SK-N-SH treated with all-trans-retinoic acid at 6 μM for 48 hours (cell line): ENCODE measurements at regions not wholly inside any gene's neighbourhood (a gene's known extent, or its start where the extent isn't known, plus 50 kb on each side); places are given as distances from the start of the nearest gene placed in this dataset.
A peak's percentile ranks its signal among the peaks of the same experiment; 100 is the strongest.

ENCODE experiments used
- ATAC-seq: fragments of 200-7000 bp; cut with Tn5 transposase; 3 replicates; pipeline ENCODE4 v1.9.1; 2020; ENCODE audit warnings: mild to moderate bottlenecking, moderate library complexity
- BACH2 ChIP-seq: fragments of 250-450 bp; sonication (Bioruptor Pico); IDR thresholded peaks from 2 replicates; pipeline ENCODE4 v1.9.0; 2021; ENCODE audit warnings: mild to moderate bottlenecking, borderline replicate concordance
- CSDC2 ChIP-seq: fragments of 250-450 bp; sonication (Bioruptor Pico); IDR thresholded peaks from 2 replicates; pipeline ENCODE4 v1.5.0; 2020; ENCODE audit warnings: mild to moderate bottlenecking, moderate library complexity
- ESRRG ChIP-seq: fragments of 250-450 bp; sonication (Bioruptor Pico); IDR thresholded peaks from 2 replicates; pipeline ENCODE4 v1.6.1; 2021; ENCODE audit warnings: mild to moderate bottlenecking
- GLIS3 ChIP-seq: fragments of 250-450 bp; sonication (Bioruptor Pico); IDR thresholded peaks from 2 replicates; pipeline ENCODE4 v1.5.0; 2020; ENCODE audit warnings: mild to moderate bottlenecking, moderate library complexity
- ISL1 ChIP-seq: fragments of 250-450 bp; sonication (Bioruptor Pico); IDR thresholded peaks from 2 replicates; pipeline ENCODE4 v2.1.2; 2022; ENCODE audit warnings: mild to moderate bottlenecking, moderate library complexity
- PPARA ChIP-seq: fragments of 250-450 bp; sonication (Bioruptor Pico); IDR thresholded peaks from 2 replicates; pipeline ENCODE4 v1.5.0; 2020; ENCODE audit warnings: mild to moderate bottlenecking, borderline replicate concordance
- SNAI2 ChIP-seq: fragments of 250-450 bp; sonication (Bioruptor Pico); IDR thresholded peaks from 2 replicates; pipeline ENCODE4 v1.5.0; 2020; ENCODE audit warnings: mild to moderate bottlenecking, moderate library complexity
- TCF4 ChIP-seq: fragments of 250-450 bp; sonication (Bioruptor Pico); IDR thresholded peaks from 2 replicates; pipeline ENCODE4 v1.8.0; 2021; ENCODE audit warnings: mild to moderate bottlenecking, moderate library complexity, borderline replicate concordance
- TOX ChIP-seq: fragments of 250-450 bp; sonication (Bioruptor Pico); IDR thresholded peaks from 2 replicates; pipeline ENCODE4 v1.8.0; 2021; ENCODE audit warnings: mild to moderate bottlenecking, moderate library complexity, borderline replicate concordance
- ZC3H10 ChIP-seq: fragments of 250-450 bp; sonication (Bioruptor Pico); IDR thresholded peaks from 2 replicates; pipeline ENCODE4 v1.5.1; 2021; ENCODE audit warnings: mild to moderate bottlenecking, moderate library complexity
- ZFP30 ChIP-seq: fragments of 450-650 bp; formaldehyde crosslinking; IDR thresholded peaks from 2 replicates; pipeline ENCODE4 v1.5.0; 2022; ENCODE audit warnings: mild to moderate bottlenecking, moderate library complexity
- ZNF565 ChIP-seq: fragments of 450-650 bp; formaldehyde crosslinking; conservative IDR thresholded peaks from 2 replicates; pipeline ENCODE4 v1.5.0; 2020; ENCODE audit warnings: low read depth, mild to moderate bottlenecking, moderate library complexity
- ZNF70 ChIP-seq: fragments of 450-650 bp; formaldehyde crosslinking; IDR thresholded peaks from 2 replicates; pipeline ENCODE4 v1.5.0; 2020; ENCODE audit warnings: mild to moderate bottlenecking, moderate library complexity
- ZNF8 ChIP-seq: fragments of 450-650 bp; formaldehyde crosslinking; IDR thresholded peaks from 2 replicates; pipeline ENCODE4 v1.5.0; 2020; ENCODE audit warnings: mild to moderate bottlenecking, moderate library complexity
- TF ChIP-seq, protein P1 (sequence below): fragments of 250-450 bp; sonication (Bioruptor Pico); IDR thresholded peaks from 2 replicates; pipeline ENCODE4 v1.5.0; 2020; ENCODE audit warnings: mild to moderate bottlenecking, moderate library complexity
- TF ChIP-seq, protein P2 (sequence below): fragments of 250-450 bp; sonication (Bioruptor Pico); IDR thresholded peaks from 2 replicates; pipeline ENCODE4 v1.8.0; 2020; ENCODE audit warnings: mild to moderate bottlenecking, moderate library complexity, borderline replicate concordance
- TF ChIP-seq, protein P3 (sequence below): fragments of 250-450 bp; sonication (Bioruptor Pico); IDR thresholded peaks from 2 replicates; pipeline ENCODE4 v1.5.1; 2021; ENCODE audit warnings: mild to moderate bottlenecking, moderate library complexity
- TF ChIP-seq, protein P4 (sequence below): fragments of 250-450 bp; sonication (Bioruptor Pico); IDR thresholded peaks from 2 replicates; pipeline ENCODE4 v1.8.0; 2021; ENCODE audit warnings: low read depth, mild to moderate bottlenecking, moderate library complexity, borderline replicate concordance
- TF ChIP-seq, protein P5 (sequence below): fragments of 250-450 bp; sonication (Bioruptor Pico); IDR thresholded peaks from 2 replicates; pipeline ENCODE4 v1.5.1; 2020; ENCODE audit warnings: low read depth, mild to moderate bottlenecking, moderate library complexity

DNA sequence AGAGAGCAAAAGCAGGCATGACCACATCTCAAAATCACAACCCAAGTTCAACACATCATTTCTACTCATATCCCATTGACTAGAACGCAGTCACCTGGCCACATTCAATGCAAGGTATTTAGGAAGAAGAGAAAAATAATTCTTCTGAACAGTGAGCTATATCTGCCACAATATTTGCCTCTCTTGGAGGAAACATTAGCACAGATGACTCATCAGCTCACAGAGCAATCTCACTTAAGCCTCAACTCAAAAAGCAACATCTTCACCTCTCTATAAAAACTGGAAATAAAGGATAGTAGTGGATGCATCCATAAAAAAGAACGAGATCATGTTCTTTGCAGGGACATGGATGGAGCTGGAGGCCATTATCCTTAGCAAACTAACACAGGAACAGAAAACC lies 143.9 kb upstream of the FMN2 start:
- no peak for TF ChIP-seq ZNF70 (CRISPR knock-in tag)
- no peak for TF ChIP-seq GLIS3
- TF ChIP-seq ISL1 = no peak
- TF ChIP-seq CSDC2 (CRISPR knock-in tag) = no peak
- TF ChIP-seq, protein P1, sequence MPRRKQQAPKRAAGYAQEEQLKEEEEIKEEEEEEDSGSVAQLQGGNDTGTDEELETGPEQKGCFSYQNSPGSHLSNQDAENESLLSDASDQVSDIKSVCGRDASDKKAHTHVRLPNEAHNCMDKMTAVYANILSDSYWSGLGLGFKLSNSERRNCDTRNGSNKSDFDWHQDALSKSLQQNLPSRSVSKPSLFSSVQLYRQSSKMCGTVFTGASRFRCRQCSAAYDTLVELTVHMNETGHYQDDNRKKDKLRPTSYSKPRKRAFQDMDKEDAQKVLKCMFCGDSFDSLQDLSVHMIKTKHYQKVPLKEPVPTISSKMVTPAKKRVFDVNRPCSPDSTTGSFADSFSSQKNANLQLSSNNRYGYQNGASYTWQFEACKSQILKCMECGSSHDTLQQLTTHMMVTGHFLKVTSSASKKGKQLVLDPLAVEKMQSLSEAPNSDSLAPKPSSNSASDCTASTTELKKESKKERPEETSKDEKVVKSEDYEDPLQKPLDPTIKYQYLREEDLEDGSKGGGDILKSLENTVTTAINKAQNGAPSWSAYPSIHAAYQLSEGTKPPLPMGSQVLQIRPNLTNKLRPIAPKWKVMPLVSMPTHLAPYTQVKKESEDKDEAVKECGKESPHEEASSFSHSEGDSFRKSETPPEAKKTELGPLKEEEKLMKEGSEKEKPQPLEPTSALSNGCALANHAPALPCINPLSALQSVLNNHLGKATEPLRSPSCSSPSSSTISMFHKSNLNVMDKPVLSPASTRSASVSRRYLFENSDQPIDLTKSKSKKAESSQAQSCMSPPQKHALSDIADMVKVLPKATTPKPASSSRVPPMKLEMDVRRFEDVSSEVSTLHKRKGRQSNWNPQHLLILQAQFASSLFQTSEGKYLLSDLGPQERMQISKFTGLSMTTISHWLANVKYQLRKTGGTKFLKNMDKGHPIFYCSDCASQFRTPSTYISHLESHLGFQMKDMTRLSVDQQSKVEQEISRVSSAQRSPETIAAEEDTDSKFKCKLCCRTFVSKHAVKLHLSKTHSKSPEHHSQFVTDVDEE (CRISPR knock-in tag) = no peak
- no peak for TF ChIP-seq ZC3H10
- TF ChIP-seq, protein P2, sequence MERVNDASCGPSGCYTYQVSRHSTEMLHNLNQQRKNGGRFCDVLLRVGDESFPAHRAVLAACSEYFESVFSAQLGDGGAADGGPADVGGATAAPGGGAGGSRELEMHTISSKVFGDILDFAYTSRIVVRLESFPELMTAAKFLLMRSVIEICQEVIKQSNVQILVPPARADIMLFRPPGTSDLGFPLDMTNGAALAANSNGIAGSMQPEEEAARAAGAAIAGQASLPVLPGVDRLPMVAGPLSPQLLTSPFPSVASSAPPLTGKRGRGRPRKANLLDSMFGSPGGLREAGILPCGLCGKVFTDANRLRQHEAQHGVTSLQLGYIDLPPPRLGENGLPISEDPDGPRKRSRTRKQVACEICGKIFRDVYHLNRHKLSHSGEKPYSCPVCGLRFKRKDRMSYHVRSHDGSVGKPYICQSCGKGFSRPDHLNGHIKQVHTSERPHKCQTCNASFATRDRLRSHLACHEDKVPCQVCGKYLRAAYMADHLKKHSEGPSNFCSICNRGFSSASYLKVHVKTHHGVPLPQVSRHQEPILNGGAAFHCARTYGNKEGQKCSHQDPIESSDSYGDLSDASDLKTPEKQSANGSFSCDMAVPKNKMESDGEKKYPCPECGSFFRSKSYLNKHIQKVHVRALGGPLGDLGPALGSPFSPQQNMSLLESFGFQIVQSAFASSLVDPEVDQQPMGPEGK (CRISPR knock-in tag) = no peak
- TF ChIP-seq, all 23 proteins: peak for 0
- peak; percentile 81 for ATAC-seq

DNA sequence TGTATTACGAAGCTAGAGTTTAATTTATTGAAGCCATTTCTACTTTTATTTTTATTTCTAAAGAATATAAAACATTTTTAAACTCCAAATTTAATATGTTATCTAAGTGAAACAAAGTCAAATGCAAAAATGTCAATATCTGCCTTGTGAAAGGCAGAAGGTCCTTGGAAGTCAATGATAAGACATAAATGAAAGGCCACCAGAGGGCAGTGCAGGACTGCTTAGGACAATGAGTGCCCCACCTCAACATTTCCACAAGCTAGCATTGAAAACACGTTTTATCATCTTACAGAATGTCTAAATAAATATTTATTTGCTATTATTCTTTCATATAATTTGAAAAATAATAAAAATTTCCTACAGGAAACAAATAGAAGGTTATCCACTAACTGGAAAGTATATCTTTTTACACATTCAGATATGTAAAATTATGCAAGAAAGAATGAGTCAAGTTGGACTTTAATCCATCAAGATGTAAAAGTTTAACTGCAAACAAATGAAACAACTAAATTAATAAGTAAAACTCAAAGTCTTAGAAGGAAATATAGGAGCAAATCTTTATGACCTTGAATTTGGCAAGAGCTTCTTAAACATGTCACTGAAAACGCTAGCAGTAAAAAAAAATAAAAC lies 140.1 kb upstream of the FMN2 start:
- ATAC-seq = peak; percentile 84
- TF ChIP-seq SNAI2 = no peak

DNA sequence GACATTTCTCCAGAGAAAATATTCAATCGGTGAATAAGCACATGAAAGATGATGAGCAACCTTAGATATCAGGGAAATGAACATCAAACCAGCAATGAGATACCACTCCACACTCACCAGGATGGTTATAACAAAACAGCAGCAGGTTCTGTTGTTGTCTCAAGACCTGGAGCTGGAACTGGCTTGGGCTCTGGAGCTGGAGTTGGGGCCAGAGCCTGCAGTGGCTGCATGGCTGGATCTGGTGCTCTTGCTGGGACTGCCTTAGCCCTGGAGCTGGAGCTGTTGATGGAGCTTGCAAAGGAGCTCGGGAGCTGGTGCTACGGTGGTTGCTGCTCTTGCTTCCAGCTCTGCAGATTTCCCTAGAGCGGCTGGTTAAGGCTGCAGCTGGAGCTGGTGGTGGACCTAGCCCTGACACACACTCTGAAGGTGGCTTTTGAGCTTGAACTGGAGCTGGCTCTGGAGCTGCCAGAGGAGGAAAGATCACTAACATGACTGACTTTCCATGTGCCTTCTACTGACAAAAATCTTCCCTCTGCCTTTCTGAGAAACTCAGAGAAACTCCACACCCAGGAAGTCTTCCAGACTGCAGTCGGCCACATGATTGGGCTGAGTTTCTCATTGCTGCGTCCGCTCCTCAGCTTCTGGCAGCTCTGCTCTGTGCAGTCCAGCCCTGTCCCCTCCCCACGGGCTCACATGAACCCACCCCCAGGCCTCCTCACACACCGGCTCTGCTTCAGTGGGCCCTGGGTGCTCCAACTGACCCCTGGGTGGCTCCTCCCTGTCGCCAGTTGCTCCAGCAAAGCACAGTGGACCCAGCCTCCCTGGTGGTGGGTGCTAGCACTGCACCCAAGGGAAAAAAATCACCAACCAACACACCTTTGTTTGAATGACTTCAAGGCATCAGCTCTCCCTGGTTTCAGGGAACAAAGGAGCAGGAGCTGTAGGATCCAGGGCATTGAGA lies 139.1 kb upstream of the FMN2 start:
- ATAC-seq = peak; percentile 69
- TF ChIP-seq ESRRG = no peak
- no peak for TF ChIP-seq PPARA (CRISPR knock-in tag)
- no peak for TF ChIP-seq ZNF70 (CRISPR knock-in tag)
- TF ChIP-seq GLIS3 = no peak
- no peak for TF ChIP-seq TOX (CRISPR knock-in tag)
- TF ChIP-seq, protein P3, sequence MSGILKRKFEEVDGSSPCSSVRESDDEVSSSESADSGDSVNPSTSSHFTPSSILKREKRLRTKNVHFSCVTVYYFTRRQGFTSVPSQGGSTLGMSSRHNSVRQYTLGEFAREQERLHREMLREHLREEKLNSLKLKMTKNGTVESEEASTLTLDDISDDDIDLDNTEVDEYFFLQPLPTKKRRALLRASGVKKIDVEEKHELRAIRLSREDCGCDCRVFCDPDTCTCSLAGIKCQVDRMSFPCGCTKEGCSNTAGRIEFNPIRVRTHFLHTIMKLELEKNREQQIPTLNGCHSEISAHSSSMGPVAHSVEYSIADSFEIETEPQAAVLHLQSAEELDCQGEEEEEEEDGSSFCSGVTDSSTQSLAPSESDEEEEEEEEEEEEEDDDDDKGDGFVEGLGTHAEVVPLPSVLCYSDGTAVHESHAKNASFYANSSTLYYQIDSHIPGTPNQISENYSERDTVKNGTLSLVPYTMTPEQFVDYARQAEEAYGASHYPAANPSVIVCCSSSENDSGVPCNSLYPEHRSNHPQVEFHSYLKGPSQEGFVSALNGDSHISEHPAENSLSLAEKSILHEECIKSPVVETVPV (CRISPR knock-in tag) = no peak
- TF ChIP-seq, protein P4, sequence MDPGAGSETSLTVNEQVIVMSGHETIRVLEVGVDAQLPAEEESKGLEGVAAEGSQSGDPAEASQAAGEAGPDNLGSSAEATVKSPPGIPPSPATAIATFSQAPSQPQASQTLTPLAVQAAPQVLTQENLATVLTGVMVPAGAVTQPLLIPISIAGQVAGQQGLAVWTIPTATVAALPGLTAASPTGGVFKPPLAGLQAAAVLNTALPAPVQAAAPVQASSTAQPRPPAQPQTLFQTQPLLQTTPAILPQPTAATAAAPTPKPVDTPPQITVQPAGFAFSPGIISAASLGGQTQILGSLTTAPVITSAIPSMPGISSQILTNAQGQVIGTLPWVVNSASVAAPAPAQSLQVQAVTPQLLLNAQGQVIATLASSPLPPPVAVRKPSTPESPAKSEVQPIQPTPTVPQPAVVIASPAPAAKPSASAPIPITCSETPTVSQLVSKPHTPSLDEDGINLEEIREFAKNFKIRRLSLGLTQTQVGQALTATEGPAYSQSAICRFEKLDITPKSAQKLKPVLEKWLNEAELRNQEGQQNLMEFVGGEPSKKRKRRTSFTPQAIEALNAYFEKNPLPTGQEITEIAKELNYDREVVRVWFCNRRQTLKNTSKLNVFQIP = no peak
- TF ChIP-seq ZNF565 (CRISPR knock-in tag) = no peak
- no peak for TF ChIP-seq ZC3H10
- TF ChIP-seq TCF4 (CRISPR knock-in tag) = no peak
- TF ChIP-seq CSDC2 (CRISPR knock-in tag) = no peak

DNA sequence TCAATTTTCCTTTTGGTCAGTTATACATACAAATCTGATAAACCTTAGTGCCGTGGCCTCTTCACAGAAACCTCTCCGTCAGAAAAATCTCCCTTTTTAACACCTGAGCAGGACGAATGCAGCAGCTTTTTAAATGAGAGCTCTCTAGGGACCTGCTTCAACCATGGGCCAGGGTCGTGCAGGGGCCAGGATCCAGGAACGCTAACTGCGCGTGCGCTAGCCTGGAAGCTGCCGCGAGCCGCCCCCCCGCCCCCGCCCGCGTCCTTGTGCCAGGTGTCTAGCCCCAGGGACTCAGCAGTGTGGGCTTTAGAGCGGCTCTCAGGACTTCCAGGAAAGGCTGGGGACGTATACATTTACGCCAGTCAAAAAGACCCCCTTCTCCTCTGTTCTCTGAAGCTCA lies 136.8 kb upstream of the FMN2 start:
- TF ChIP-seq, protein P1 (CRISPR knock-in tag) = no peak
- TF ChIP-seq ZNF70 (CRISPR knock-in tag) (no peak), ZC3H10 (no peak), TCF4 (CRISPR knock-in tag) (no peak), CSDC2 (CRISPR knock-in tag) (no peak), ZFP30 (CRISPR knock-in tag) (no peak), ZNF8 (no peak), TOX (CRISPR knock-in tag) (no peak), BACH2 (CRISPR knock-in tag) (no peak)
- TF ChIP-seq, protein P5, sequence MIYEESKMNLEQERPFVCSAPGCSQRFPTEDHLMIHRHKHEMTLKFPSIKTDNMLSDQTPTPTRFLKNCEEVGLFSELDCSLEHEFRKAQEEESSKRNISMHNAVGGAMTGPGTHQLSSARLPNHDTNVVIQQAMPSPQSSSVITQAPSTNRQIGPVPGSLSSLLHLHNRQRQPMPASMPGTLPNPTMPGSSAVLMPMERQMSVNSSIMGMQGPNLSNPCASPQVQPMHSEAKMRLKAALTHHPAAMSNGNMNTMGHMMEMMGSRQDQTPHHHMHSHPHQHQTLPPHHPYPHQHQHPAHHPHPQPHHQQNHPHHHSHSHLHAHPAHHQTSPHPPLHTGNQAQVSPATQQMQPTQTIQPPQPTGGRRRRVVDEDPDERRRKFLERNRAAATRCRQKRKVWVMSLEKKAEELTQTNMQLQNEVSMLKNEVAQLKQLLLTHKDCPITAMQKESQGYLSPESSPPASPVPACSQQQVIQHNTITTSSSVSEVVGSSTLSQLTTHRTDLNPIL = no peak
- no peak for ATAC-seq
